H1 (cell line): ENCODE measurements at regions not wholly inside any gene's neighbourhood (a gene's known extent, or its start where the extent isn't known, plus 50 kb on each side); places are given as distances from the start of the nearest gene placed in this dataset.

Source experiments
- BRCA1 ChIP-seq: IDR thresholded peaks from 2 replicates; pipeline ENCODE4 v1.6.1; 2012; ENCODE audit warnings: low read depth, low read length, improper control_type of control experiment
- CHD7 ChIP-seq: fragments of 300-600 bp; sonication (generic); IDR thresholded peaks from 2 replicates; pipeline ENCODE4 v1.7.1; 2012; ENCODE audit warnings: low read length, moderate library complexity, mild to moderate bottlenecking, inconsistent platforms; ENCODE audit not compliant: insufficient replicate concordance
- SAP30 ChIP-seq: fragments of 300-600 bp; sonication (generic); IDR thresholded peaks from 2 replicates; pipeline ENCODE4 v1.7.1; 2012; ENCODE audit warnings: low read length, moderate library complexity, mild to moderate bottlenecking, inconsistent platforms; ENCODE audit not compliant: insufficient read depth, insufficient replicate concordance
- USF2 ChIP-seq: IDR thresholded peaks from 2 replicates; pipeline ENCODE4 v1.6.1; 2011; ENCODE audit warnings: low read length, improper control_type of control experiment

GRCh38 chrX:10380300-10380699 lies 223.5 kb downstream of the CLCN4 start (continued):
- TF ChIP-seq USF2 (no peak), BRCA1 (no peak), SAP30 (no peak), CHD7 (no peak)
